H9 (cell line): ENCODE measurements at regions not wholly inside any gene's neighbourhood (a gene's known extent, or its start where the extent isn't known, plus 50 kb on each side); places are given as distances from the start of the nearest gene placed in this dataset.

Experiments
- DNase-seq: peaks from one replicate; pipeline ENCODE4 v3.0.0-alpha.2; 2017
- H2AFZ ChIP-seq: one replicate; pipeline ENCODE4 v1.6.1; 2013; ENCODE audit warnings: mild to moderate bottlenecking, low read length, control low read depth, moderate library complexity
- H2AK5ac ChIP-seq: 2 replicates; pipeline ENCODE4 v1.6.1; 2013; ENCODE audit warnings: low read length, control low read depth, mixed read lengths; ENCODE audit not compliant: insufficient read length
- H2BK120ac ChIP-seq: one replicate; pipeline ENCODE4 v1.6.1; 2013; ENCODE audit warnings: low read depth, mild to moderate bottlenecking, low read length, control low read depth, inconsistent platforms; ENCODE audit not compliant: poor library complexity, severe bottlenecking
- H2BK12ac ChIP-seq: 2 replicates; pipeline ENCODE4 v1.6.1; 2013; ENCODE audit warnings: low read length, control low read depth, mixed read lengths, low read depth; ENCODE audit not compliant: insufficient read length
- H2BK15ac ChIP-seq: 2 replicates; pipeline ENCODE4 v1.6.1; 2013; ENCODE audit warnings: low read depth, low read length, control low read depth
- H2BK20ac ChIP-seq: one replicate; pipeline ENCODE4 v1.6.1; 2013; ENCODE audit warnings: low read depth, mild to moderate bottlenecking, low read length, control low read depth, inconsistent platforms; ENCODE audit not compliant: poor library complexity, severe bottlenecking
- H2BK5ac ChIP-seq: 2 replicates; pipeline ENCODE4 v1.6.1; 2013; ENCODE audit warnings: low read length, control low read depth, mixed read lengths; ENCODE audit not compliant: insufficient read length
- H3K14ac ChIP-seq: 2 replicates; pipeline ENCODE4 v1.6.1; 2013; ENCODE audit warnings: low read length, control low read depth; ENCODE audit not compliant: insufficient read depth
- H3K18ac ChIP-seq: 2 replicates; pipeline ENCODE4 v1.6.1; 2013; ENCODE audit warnings: low read depth, mild to moderate bottlenecking, mixed read lengths, low read length, control low read depth; ENCODE audit not compliant: insufficient read length
- H3K23ac ChIP-seq: 2 replicates; pipeline ENCODE4 v1.6.1; 2013; ENCODE audit warnings: low read length, control low read depth, mixed read lengths, low read depth; ENCODE audit not compliant: insufficient read length
- H3K23me2 ChIP-seq: 2 replicates; pipeline ENCODE4 v1.6.1; 2013; ENCODE audit warnings: low read depth, mild to moderate bottlenecking, mixed read lengths, low read length, control low read depth; ENCODE audit not compliant: insufficient read length, poor library complexity, severe bottlenecking
- H3K27ac ChIP-seq: 2 replicates; pipeline ENCODE4 v1.5.1; 2013; ENCODE audit warnings: low read length, control low read depth, mixed read lengths, low read depth; ENCODE audit not compliant: insufficient read length
- H3K27me3 ChIP-seq: 2 replicates; pipeline ENCODE4 v1.6.1; 2013; ENCODE audit warnings: low read length, control low read depth, inconsistent platforms; ENCODE audit not compliant: insufficient read depth
- H3K4ac ChIP-seq: 2 replicates; pipeline ENCODE4 v1.6.1; 2013; ENCODE audit warnings: low read depth, mild to moderate bottlenecking, control low read depth, inconsistent platforms, low read length, moderate library complexity
- H3K4me1 ChIP-seq: 2 replicates; pipeline ENCODE4 v1.6.1; 2013; ENCODE audit warnings: low read length, control low read depth, inconsistent platforms; ENCODE audit not compliant: insufficient read depth
- H3K4me2 ChIP-seq: 2 replicates; pipeline ENCODE4 v1.6.1; 2013; ENCODE audit warnings: low read length, control low read depth, mixed read lengths; ENCODE audit not compliant: insufficient read length, insufficient read depth
- H3K56ac ChIP-seq: 2 replicates; pipeline ENCODE4 v1.6.1; 2013; ENCODE audit warnings: low read depth, mild to moderate bottlenecking, mixed read lengths, low read length, control low read depth; ENCODE audit not compliant: insufficient read length
- H3K79me1 ChIP-seq: 2 replicates; pipeline ENCODE4 v1.6.1; 2013; ENCODE audit warnings: low read depth, mild to moderate bottlenecking, moderate library complexity, low read length, control low read depth, inconsistent platforms; ENCODE audit not compliant: insufficient read depth, poor library complexity, severe bottlenecking
- H3K79me2 ChIP-seq: 2 replicates; pipeline ENCODE4 v1.6.1; 2013; ENCODE audit warnings: low read length, control low read depth, inconsistent platforms; ENCODE audit not compliant: insufficient read depth
- H3K9ac ChIP-seq: 2 replicates; pipeline ENCODE4 v1.6.1; 2013; ENCODE audit warnings: low read length, control low read depth, mixed read lengths; ENCODE audit not compliant: insufficient read length; ENCODE audit errors: extremely low read depth
- H3K9me3 ChIP-seq: one replicate; pipeline ENCODE4 v1.6.1; 2013; ENCODE audit warnings: low read depth, low read length, inconsistent platforms; ENCODE audit not compliant: control insufficient read depth
- H3T11ph ChIP-seq: one replicate; pipeline ENCODE4 v1.6.1; 2013; ENCODE audit warnings: mild to moderate bottlenecking, low read length, control low read depth, inconsistent platforms
- H4K20me1 ChIP-seq: one replicate; pipeline ENCODE4 v1.6.1; 2013; ENCODE audit not compliant: control insufficient read depth, insufficient read length, insufficient read depth
- H4K5ac ChIP-seq: 2 replicates; pipeline ENCODE4 v1.6.1; 2013; ENCODE audit warnings: low read depth, mild to moderate bottlenecking, mixed read lengths, low read length, control low read depth; ENCODE audit not compliant: insufficient read length
- H4K8ac ChIP-seq: replicated peaks from 2 replicates; pipeline ENCODE4 v1.6.1; 2013; ENCODE audit warnings: low read length, control low read depth, mixed read lengths, low read depth; ENCODE audit not compliant: insufficient read length
- H4K91ac ChIP-seq: 2 replicates; pipeline ENCODE4 v1.6.1; 2013; ENCODE audit warnings: low read depth, mild to moderate bottlenecking, moderate library complexity, mixed read lengths, low read length, control low read depth; ENCODE audit not compliant: insufficient read length
- H3K27ac Mint-ChIP-seq, 3 experiments: 2 replicates in 2 of 3; 3 replicates in 1 of 3; pipeline ENCODE4 v1.8.0; 2020 to 2021; ENCODE audit warnings: mixed read lengths in 3 of 3, mild to moderate bottlenecking in 1 of 3, moderate library complexity in 1 of 3
- H3K27me3 Mint-ChIP-seq: 2 replicates; pipeline ENCODE4 v1.8.0; 2021; ENCODE audit warnings: low read depth, mild to moderate bottlenecking, moderate library complexity, mixed read lengths
- H3K36me3 Mint-ChIP-seq, 3 experiments: 2 replicates in 2 of 3; 3 replicates in 1 of 3; pipeline ENCODE4 v1.8.0; 2020 to 2021; ENCODE audit warnings: low read depth in 3 of 3, mixed read lengths in 3 of 3; ENCODE audit not compliant: insufficient read depth in 1 of 3
- H3K4me1 Mint-ChIP-seq, 2 experiments: 2 replicates each; pipeline ENCODE4 v1.8.0; 2020; ENCODE audit warnings: mixed read lengths in 2 of 2
- H3K4me3 Mint-ChIP-seq, 2 experiments: 2 replicates in 1 of 2; 3 replicates in 1 of 2; pipeline ENCODE4 v1.8.0; 2020 to 2021; ENCODE audit warnings: mild to moderate bottlenecking in 2 of 2, mixed read lengths in 2 of 2, moderate library complexity in 1 of 2
- H3K9me3 Mint-ChIP-seq, 2 experiments: 2 replicates in 1 of 2; 3 replicates in 1 of 2; pipeline ENCODE4 v1.8.0; 2020; ENCODE audit warnings: mild to moderate bottlenecking in 2 of 2, mixed read lengths in 2 of 2, moderate library complexity in 1 of 2
- CTCF ChIP-seq: fragments of 200-600 bp; sonication (generic); conservative IDR thresholded peaks from 3 replicates; pipeline ENCODE4 v1.8.0; 2021; ENCODE audit warnings: antibody characterized with exemption, mild to moderate bottlenecking
- WGBS: extraction: QIAGEN DNeasy Blood & Tissue Kit; methylation state at CpG from one replicate; pipeline ENCODE4 v1.1.7; 2013; ENCODE audit warnings: missing lambda C conversion rate, low lambda C conversion rate, mixed read lengths; ENCODE audit not compliant: insufficient read length; ENCODE audit errors: extremely low coverage; 5-methylcytosine and 5-hydroxymethylcytosine counted together

DNA sequence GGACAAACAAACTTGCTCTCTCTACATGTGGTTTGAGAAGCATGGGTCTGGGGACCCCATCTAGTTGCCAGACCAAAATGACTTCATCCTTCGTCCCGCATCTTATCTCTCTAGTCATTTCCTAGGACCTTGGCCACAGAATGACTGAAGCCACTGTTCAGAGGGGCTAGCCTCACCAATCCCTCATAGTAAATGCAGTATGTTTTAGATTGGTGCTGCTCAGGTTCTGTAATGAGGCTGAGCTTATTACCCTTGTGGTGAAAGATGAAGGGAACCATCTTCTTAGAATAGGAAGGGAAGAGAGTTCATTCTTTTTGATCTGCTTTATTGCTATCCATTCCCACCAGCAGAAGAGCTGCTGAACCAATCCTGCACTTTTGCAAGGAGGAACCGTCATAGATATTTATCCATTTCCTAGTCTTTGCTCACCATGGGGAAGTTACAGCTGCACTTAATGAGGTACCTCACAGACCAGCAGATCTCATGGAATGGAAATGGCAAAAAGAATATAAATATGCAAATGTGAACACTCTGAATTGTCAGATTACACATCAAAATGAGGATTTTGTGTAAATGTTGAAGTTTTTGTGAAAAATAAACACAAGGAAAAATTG is 436.7 kb downstream of the LPIN1 start:
- Histone ChIP-seq H2AK5ac (no peak overlapping the region), H2BK15ac (no peak overlapping the region), H2BK120ac (no peak overlapping the region), H2BK12ac (no peak overlapping the region), H3K4ac (no peak overlapping the region), H2AFZ (no peak overlapping the region), H2BK5ac (no peak overlapping the region), H3K9ac (no peak overlapping the region), H3T11ph (no peak overlapping the region), H3K4me1 (no peaks in the 10 kb centered on the region), H3K18ac (no peak overlapping the region), H3K4me2 (no peak overlapping the region), H3K79me1 (no peaks in the 10 kb centered on the region), H3K23me2 (no peaks in the 10 kb centered on the region), H3K27me3 (no peaks in the 10 kb centered on the region), H2BK20ac (no peak overlapping the region), H3K27ac (no peak overlapping the region), H3K9me3 (no peaks in the 10 kb centered on the region), H4K8ac (no peak overlapping the region), H4K91ac (no peak overlapping the region), H3K14ac (no peak overlapping the region), H4K5ac (no peak overlapping the region), H4K20me1 (no peaks in the 10 kb centered on the region), H3K79me2 (no peaks in the 10 kb centered on the region), H3K23ac (no peak overlapping the region), H3K56ac (no peak overlapping the region)
- Mint-ChIP-seq H3K4me1 (no peaks in the 10 kb centered on the region), H3K9me3 (no peaks in the 10 kb centered on the region; a peak in 1 of 5 replicates), H3K27me3 (no peaks in the 10 kb centered on the region), H3K27ac (no peak overlapping the region), H3K4me3 (no peak overlapping the region), H3K36me3 (no peaks in the 10 kb centered on the region; a peak in 1 of 7 replicates)
- DNase-seq, result no peak
- no peak for TF ChIP-seq CTCF
- WGBS, result no CpG with 5 or more reads among the region's 3 CpGs
